ENCODE measurements at regions not wholly inside any gene's neighbourhood (a gene's known extent, or its start where the extent isn't known, plus 50 kb on each side); places are given as distances from the start of the nearest gene placed in this dataset.

DNA sequence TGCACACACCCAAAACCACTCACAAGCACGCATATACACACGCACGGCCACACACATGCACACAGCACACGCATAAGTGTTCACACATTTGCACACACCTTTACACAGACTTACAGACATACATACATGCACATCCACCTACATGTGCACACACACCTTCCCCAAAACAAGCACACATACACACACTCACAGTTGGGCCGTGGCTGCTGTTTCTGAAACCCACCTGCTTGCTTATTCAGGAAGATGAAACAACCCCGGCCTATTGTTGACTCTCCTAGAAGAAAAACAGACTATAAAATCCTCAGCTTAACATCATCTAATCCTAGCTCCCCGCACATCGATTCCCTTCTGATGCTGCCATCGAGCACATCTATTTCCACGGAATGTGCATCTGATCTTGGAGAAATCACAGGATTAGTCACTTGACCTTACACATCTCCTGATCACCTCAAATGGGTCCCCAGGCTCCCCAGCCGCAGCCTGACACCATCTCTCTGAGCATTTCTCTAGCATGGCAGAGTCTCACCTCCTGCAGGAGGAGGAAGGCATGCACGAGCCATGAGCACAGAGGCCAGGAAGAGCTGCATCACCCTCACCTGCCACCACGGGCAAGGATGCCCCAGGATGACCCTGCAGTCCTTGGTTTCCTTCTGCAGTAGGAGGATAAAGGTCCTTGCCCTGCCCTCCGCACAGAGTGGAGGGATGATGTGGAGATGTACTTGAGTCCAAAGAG, 105.8 kb upstream of the CDH5 start:
- no peak for TF ChIP-seq ZNF232 (CRISPR knock-in tag; IDR thresholded peaks at IDR 0.05)
- TF ChIP-seq MYBL2 (CRISPR knock-in tag; IDR thresholded peaks at IDR 0.05) = no peak
- TF ChIP-seq, protein P1, sequence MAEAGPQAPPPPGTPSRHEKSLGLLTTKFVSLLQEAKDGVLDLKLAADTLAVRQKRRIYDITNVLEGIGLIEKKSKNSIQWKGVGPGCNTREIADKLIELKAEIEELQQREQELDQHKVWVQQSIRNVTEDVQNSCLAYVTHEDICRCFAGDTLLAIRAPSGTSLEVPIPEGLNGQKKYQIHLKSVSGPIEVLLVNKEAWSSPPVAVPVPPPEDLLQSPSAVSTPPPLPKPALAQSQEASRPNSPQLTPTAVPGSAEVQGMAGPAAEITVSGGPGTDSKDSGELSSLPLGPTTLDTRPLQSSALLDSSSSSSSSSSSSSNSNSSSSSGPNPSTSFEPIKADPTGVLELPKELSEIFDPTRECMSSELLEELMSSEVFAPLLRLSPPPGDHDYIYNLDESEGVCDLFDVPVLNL (CRISPR knock-in tag; IDR thresholded peaks at IDR 0.05; ENCODE audit: borderline replicate concordance, low read depth) = no peak
- TF ChIP-seq, protein P2, sequence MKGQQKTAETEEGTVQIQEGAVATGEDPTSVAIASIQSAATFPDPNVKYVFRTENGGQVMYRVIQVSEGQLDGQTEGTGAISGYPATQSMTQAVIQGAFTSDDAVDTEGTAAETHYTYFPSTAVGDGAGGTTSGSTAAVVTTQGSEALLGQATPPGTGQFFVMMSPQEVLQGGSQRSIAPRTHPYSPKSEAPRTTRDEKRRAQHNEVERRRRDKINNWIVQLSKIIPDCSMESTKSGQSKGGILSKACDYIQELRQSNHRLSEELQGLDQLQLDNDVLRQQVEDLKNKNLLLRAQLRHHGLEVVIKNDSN (CRISPR knock-in tag; IDR thresholded peaks at IDR 0.05) = no peak
- TF ChIP-seq FOXK1 (CRISPR knock-in tag; IDR thresholded peaks at IDR 0.05) = no peak
- TF ChIP-seq CREB1 (CRISPR knock-in tag; IDR thresholded peaks at IDR 0.05) = no peak
- TF ChIP-seq, protein P3, sequence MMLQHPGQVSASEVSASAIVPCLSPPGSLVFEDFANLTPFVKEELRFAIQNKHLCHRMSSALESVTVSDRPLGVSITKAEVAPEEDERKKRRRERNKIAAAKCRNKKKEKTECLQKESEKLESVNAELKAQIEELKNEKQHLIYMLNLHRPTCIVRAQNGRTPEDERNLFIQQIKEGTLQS (CRISPR knock-in tag; conservative IDR thresholded peaks at IDR 0.05) = no peak
- TF ChIP-seq, protein P4, sequence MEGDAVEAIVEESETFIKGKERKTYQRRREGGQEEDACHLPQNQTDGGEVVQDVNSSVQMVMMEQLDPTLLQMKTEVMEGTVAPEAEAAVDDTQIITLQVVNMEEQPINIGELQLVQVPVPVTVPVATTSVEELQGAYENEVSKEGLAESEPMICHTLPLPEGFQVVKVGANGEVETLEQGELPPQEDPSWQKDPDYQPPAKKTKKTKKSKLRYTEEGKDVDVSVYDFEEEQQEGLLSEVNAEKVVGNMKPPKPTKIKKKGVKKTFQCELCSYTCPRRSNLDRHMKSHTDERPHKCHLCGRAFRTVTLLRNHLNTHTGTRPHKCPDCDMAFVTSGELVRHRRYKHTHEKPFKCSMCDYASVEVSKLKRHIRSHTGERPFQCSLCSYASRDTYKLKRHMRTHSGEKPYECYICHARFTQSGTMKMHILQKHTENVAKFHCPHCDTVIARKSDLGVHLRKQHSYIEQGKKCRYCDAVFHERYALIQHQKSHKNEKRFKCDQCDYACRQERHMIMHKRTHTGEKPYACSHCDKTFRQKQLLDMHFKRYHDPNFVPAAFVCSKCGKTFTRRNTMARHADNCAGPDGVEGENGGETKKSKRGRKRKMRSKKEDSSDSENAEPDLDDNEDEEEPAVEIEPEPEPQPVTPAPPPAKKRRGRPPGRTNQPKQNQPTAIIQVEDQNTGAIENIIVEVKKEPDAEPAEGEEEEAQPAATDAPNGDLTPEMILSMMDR (IDR thresholded peaks at IDR 0.05) = no peak
- TF ChIP-seq ATF1 (CRISPR knock-in tag; IDR thresholded peaks at IDR 0.05) = no peak
- no peak for TF ChIP-seq TEAD4 (CRISPR knock-in tag; IDR thresholded peaks at IDR 0.05)
- TF ChIP-seq, protein P5, sequence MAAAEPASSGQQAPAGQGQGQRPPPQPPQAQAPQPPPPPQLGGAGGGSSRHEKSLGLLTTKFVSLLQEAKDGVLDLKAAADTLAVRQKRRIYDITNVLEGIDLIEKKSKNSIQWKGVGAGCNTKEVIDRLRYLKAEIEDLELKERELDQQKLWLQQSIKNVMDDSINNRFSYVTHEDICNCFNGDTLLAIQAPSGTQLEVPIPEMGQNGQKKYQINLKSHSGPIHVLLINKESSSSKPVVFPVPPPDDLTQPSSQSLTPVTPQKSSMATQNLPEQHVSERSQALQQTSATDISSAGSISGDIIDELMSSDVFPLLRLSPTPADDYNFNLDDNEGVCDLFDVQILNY (CRISPR knock-in tag; IDR thresholded peaks at IDR 0.05) = no peak
- TF ChIP-seq, protein P6, sequence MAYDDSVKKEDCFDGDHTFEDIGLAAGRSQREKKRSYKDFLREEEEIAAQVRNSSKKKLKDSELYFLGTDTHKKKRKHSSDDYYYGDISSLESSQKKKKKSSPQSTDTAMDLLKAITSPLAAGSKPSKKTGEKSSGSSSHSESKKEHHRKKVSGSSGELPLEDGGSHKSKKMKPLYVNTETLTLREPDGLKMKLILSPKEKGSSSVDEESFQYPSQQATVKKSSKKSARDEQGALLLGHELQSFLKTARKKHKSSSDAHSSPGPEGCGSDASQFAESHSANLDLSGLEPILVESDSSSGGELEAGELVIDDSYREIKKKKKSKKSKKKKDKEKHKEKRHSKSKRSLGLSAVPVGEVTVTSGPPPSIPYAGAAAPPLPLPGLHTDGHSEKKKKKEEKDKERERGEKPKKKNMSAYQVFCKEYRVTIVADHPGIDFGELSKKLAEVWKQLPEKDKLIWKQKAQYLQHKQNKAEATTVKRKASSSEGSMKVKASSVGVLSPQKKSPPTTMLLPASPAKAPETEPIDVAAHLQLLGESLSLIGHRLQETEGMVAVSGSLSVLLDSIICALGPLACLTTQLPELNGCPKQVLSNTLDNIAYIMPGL (CRISPR knock-in tag; IDR thresholded peaks at IDR 0.05) = no peak
- no peak for TF ChIP-seq ZNF121 (CRISPR knock-in tag; IDR thresholded peaks at IDR 0.05)
- TF ChIP-seq, protein P7, sequence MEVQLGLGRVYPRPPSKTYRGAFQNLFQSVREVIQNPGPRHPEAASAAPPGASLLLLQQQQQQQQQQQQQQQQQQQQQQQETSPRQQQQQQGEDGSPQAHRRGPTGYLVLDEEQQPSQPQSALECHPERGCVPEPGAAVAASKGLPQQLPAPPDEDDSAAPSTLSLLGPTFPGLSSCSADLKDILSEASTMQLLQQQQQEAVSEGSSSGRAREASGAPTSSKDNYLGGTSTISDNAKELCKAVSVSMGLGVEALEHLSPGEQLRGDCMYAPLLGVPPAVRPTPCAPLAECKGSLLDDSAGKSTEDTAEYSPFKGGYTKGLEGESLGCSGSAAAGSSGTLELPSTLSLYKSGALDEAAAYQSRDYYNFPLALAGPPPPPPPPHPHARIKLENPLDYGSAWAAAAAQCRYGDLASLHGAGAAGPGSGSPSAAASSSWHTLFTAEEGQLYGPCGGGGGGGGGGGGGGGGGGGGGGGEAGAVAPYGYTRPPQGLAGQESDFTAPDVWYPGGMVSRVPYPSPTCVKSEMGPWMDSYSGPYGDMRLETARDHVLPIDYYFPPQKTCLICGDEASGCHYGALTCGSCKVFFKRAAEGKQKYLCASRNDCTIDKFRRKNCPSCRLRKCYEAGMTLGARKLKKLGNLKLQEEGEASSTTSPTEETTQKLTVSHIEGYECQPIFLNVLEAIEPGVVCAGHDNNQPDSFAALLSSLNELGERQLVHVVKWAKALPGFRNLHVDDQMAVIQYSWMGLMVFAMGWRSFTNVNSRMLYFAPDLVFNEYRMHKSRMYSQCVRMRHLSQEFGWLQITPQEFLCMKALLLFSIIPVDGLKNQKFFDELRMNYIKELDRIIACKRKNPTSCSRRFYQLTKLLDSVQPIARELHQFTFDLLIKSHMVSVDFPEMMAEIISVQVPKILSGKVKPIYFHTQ (CRISPR knock-in tag; IDR thresholded peaks at IDR 0.05) = no peak

Data from WTC11 (cell line).